ENCODE measurements at regions not wholly inside any gene's neighbourhood (a gene's known extent, or its start where the extent isn't known, plus 50 kb on each side); places are given as distances from the start of the nearest gene placed in this dataset.

- TF ChIP-seq, protein P1, sequence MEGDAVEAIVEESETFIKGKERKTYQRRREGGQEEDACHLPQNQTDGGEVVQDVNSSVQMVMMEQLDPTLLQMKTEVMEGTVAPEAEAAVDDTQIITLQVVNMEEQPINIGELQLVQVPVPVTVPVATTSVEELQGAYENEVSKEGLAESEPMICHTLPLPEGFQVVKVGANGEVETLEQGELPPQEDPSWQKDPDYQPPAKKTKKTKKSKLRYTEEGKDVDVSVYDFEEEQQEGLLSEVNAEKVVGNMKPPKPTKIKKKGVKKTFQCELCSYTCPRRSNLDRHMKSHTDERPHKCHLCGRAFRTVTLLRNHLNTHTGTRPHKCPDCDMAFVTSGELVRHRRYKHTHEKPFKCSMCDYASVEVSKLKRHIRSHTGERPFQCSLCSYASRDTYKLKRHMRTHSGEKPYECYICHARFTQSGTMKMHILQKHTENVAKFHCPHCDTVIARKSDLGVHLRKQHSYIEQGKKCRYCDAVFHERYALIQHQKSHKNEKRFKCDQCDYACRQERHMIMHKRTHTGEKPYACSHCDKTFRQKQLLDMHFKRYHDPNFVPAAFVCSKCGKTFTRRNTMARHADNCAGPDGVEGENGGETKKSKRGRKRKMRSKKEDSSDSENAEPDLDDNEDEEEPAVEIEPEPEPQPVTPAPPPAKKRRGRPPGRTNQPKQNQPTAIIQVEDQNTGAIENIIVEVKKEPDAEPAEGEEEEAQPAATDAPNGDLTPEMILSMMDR (IDR thresholded peaks at IDR 0.05), result no peak
- no peak for TF ChIP-seq ZBTB33 (IDR thresholded peaks at IDR 0.05; ENCODE audit: borderline replicate concordance, low read depth)
- TF ChIP-seq MXI1 (IDR thresholded peaks at IDR 0.05; ENCODE audit: low read depth, low read length), result no peak
Observed at GRCh38 chr5:73282923-73283322, 109.9 kb downstream of the TMEM174 start (continued).

DNA sequence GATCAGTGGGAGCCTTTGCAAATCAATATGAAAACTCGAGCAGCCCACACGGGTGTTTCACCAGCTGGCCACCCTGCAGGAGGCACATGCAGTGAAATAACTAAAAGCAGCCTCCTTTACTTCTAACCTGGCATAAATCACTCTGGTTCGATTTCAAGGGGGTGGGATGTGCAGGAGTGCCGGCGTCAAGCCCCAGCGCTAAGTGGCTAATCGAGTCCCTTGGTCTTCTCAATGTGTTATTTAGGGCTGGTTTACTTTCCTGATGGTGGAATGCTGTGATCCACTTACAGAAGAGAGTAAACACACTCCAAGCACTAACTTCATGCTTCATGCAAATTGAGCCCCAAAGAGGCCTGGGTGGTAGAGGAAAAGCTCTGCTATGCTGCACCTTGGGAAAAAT is 109.4 kb downstream of the TMEM174 start:
- Histone ChIP-seq H4K20me1 (ENCODE audit: insufficient read depth) (no peaks in the 10 kb centered on the region), H3K9me2 (no peaks in the 10 kb centered on the region), H3K36me3 (replicated peaks in 1 of 2; ENCODE audit: control insufficient read depth in 1 of 2, insufficient read depth in 2 of 2, low read length in 1 of 2) (no peaks in the 10 kb centered on the region), H3K9ac (no peak overlapping the region), H3F3A (replicated peaks; ENCODE audit: insufficient read depth) (no peaks in the 10 kb centered on the region), H3K27ac (ENCODE audit: low read depth in 2 of 2, low read length in 1 of 2) (no peak overlapping the region), H3K4me1 (ENCODE audit: control insufficient read depth in 1 of 2, insufficient read depth in 2 of 2, low read depth in 1 of 2, low read length in 1 of 2) (peaks cover 11 to 21% of the 10 kb centered on the region in 2 experiments), H3K9me3 (no peaks in the 10 kb centered on the region), H3K4me2 (no peak overlapping the region), H3K27me3 (ENCODE audit: insufficient read depth) (no peaks in the 10 kb centered on the region), H2AFZ (ENCODE audit: low read depth) (no peak overlapping the region), H3K4me3 (ENCODE audit: low read depth in 2 of 2, low read length in 1 of 2) (no peak overlapping the region), H3K79me2 (ENCODE audit: insufficient read depth) (no peaks in the 10 kb centered on the region)
- ChIA-PET CTCF (interaction anchor here (1.1 to 3.8 kb wide), 4 partner anchors 7 to 169 kb away, joined by 3 to 14 read pairs (median 4); no protein-coding TSS in a partner anchor), POLR2A (no interaction called here)
- DNase-seq, result no peak
- TF ChIP-seq RFX5 (IDR thresholded peaks at IDR 0.05; ENCODE audit: low read length) (no peak), NRF1 (IDR thresholded peaks at IDR 0.05; ENCODE audit: low read depth, low read length) (no peak), TCF12 (IDR thresholded peaks at IDR 0.05) (no peak), REST (IDR thresholded peaks at IDR 0.05; ENCODE audit: low read depth, low read length) (no peak), POLR2AphosphoS5 (IDR thresholded peaks at IDR 0.05; ENCODE audit: low read depth, low read length) (no peak)
- TF ChIP-seq, protein P1 (IDR thresholded peaks at IDR 0.05), result no peak
- WGBS (ENCODE audit: low lambda C conversion rate), result 92% methylated on average over 7 of the region's 7 CpGs
